GM21423 (cell line): ENCODE measurements at regions not wholly inside any gene's neighbourhood (a gene's known extent, or its start where the extent isn't known, plus 50 kb on each side); places are given as distances from the start of the nearest gene placed in this dataset.
"Not testable (repeated sequence)": the region's sequence is repeated elsewhere in the genome, so short reads cannot be mapped to it uniquely, and the experiment has no call there.

Experiments
- ATAC-seq: cut with Tn5 transposase; IDR thresholded peaks from one replicate; pipeline ENCODE4 v1.9.1; 2021; ENCODE audit warnings: mild to moderate bottlenecking, moderate library complexity; ENCODE audit not compliant: unreplicated experiment

DNA sequence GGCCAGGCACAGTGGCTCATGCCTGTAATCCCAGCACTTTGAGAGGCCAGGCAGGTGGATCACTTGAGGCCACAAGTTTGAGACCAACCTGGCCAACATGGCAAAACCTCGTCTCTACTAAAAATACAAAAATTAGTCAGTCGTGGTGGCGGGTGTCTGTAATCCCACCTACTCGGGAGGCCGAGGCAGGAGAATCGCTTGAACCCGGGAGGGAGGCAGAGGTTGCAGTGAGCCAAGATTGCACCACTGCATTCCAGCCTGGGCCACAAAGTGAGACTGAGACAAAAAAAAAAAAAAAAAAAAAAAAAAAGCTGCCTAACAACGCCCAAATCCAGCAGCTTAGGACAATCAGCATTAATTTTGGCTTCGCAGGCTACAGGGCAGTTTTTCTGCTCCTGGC, 167.1 kb downstream of the GOSR1 start:
- not testable (repeated sequence) for ATAC-seq

DNA sequence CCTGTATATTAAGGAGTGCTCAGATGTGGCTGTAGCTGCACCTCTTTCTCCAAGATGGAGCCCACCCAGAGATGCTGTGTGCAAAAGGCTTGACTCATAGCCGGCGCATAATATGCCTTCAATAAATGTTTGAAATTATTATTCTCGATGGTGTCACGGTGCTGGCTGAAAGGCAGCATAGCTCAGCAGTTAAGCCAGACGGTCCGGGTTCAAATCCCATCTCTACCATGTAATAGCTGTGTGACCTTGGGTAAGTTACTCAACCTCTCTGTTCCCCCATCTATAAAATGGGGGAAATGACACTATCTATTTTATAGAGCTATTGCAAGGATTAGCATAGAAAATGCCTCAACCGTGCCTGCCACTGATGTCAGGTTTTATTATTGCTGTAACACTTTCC, 164.2 kb downstream of the GOSR1 start:
- not testable (repeated sequence) for ATAC-seq

DNA sequence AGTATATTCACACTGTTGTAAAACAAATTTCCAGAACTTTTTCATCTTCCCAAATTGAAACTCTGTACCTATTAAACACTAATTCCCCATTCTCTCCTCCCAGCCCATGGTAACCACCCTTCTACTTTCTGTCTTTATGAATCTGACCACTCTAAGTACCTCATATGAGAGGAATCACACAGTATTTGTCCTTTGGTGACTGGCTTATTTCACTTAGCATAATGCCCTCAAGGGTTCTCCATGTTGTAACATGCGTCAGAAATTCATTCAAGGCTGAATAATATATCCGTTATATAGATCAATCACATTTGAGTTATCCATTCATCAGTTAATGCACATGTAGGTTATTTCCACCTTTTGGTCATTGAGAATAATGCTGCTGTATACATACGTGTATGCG, 162.2 kb downstream of the GOSR1 start:
- ATAC-seq: not testable (repeated sequence)

DNA sequence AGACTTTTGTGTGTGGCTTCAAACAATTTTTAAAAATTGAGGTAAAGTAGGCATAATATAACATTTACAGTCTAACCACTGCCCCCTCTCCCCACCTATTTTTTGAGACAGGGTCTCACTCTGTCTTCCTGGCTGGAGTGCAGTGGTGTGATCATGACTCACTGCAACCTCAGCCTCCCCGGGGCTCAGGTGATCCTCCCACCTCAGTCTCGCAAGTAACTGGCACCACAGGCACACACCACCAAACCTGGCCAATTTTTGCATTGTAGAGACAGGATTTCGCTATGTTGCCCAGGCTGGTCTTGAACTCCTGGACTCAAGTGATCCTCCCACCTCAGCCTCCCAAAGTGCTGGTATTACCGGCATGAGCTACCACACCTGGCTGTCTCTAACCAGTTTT, 161.8 kb downstream of the GOSR1 start:
- not testable (repeated sequence) for ATAC-seq

DNA sequence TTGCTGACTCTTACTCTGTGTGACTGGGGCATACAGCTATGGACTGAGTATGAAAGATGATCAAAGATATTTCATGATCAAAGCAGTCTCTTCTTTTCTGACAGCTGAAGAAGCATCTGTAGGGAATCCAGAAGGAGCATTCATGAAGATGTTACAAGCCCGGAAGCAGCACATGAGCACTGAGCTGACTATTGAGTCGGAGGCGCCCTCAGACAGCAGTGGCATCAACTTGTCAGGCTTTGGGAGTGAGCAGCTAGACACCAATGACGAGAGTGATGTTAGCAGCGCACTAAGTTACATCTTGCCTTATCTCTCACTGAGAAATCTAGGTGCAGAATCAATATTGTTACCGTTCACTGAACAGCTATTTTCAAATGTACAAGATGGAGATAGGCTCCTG, 154.4 kb downstream of the GOSR1 start:
- ATAC-seq: not testable (repeated sequence)

DNA sequence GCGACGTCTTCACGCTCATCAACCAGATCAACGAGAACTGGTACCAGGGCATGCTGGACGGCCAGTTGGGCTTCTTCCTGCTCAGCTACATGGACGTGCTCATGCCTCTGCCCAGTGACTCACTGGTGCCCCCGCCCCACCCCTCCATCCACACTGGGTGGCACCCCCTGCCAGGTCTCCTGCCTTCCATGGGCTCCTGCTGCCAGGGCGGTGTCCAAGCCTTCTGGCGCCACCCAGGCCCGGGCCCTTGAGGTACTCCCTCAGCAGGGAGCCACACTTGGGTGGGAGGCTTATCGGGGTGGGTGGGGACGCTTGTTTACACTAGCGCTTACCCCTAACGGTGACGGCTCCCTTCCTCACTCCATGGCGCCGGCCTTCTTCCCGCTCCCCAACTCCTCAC, 148.2 kb downstream of the GOSR1 start:
- ATAC-seq: not testable (repeated sequence)

DNA sequence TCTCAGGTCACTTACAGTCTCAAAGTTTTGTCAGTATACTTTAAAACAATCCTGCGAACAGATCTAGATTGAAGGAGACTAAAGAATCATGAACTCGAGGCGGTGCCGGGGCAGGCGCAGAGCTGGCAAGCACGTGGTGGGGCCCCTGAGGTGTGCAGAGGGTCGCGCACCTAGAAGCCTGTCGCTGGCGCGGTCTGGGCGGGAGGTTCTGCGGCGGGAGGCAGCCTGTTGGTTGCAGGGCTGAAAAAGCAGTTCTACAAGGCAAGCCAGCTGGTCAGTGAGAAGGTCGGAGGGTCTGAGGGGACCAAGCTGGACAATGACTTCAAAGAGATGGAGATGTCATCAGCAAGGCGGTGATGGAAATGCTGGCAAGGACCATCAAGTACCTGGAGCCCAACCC, 147.0 kb downstream of the GOSR1 start:
- not testable (repeated sequence) for ATAC-seq

DNA sequence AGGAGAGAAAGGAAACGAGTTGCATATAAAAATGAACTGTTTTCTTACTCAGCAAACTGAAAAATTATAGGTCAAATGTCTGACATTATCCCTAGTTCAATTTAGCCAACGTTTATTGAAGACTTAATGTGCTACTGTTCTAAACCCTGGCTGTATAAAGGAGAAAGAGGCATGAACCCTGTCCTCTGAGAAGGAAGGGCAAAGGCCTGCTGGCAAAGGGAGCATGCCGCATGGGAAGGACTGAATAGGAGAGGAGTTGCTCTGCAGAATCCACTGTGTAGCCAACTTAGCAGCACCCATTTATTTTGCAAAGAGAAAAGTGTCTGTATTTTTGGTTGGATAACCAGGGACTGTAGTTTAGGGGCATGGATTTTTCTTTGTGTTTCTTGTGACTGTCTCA, 132.5 kb downstream of the GOSR1 start:
- ATAC-seq: not testable (repeated sequence)

DNA sequence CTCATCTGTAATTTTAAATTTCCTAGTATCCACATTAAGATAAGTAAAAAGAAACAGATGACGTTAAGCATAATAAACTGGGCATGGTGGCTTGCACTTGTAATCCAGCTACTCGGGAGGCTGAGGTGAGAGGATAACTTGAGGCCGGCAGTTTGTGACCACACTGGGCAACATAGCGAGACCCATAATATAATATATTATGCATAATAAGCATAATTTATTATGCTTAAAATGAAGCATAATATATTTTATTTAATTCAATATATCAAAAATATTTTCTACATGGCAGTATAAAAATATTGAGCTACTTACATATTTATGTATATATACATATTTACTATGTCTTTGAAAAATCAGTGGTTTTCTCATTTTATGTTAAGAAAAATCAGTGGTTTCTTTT, 128.3 kb downstream of the GOSR1 start:
- ATAC-seq: no peak

DNA sequence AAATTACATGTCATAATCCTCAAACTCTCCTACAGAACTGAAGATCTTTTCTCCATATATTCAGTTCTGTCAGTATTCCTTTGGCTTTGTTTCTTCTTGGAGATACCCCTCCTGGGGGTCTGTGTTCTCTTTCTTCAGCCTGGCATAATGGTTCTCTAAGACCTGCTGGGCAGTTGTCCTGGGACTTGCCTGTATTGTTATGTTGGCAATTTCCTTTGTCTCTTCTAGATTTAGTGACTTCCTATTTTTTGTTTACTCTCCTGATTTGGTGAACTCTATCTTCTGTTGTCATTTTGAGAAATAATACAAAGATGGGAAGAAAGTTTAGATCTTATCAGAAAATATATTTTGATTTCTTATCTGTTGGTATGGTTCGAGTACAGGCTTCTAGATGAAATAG, 127.8 kb downstream of the GOSR1 start:
- no peak for ATAC-seq

DNA sequence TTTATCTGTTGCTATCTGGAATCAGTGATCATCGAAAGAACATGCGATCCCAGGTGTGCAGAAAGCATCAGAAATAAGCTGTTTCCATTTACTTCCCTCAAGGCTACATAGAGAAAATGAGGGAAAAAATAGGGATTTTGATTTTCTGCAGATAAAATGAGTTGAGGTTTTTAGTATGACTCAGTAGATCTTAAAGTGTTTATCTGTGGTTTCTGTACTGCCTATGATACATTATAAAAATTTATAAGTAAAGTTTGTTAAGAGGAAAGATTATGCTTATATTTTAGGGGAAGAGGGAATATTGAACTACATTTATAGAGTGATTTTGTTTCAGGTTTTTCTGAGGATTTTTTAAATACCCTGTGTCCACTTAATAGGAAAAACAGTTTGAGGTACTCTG, 125.2 kb downstream of the GOSR1 start:
- ATAC-seq: not testable (repeated sequence)

DNA sequence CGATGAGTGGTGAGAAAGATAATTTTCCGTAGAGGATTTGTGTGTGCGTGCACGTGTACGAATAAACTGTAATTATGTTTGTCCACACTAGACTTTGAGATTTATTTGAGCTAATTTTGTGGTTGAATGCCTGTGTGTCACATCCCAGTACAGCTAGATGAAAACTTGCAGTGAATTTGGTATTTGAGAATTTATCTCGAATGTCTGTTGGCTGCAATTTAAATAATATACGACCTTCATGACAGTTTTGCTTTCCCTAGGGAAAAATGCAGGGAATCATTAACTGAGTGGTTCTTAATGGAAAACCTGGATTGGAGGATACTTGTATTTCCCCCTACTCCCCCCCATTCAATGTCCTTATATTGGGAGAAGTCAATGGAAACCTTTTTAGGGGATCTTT, 124.8 kb downstream of the GOSR1 start:
- ATAC-seq: not testable (repeated sequence)

DNA sequence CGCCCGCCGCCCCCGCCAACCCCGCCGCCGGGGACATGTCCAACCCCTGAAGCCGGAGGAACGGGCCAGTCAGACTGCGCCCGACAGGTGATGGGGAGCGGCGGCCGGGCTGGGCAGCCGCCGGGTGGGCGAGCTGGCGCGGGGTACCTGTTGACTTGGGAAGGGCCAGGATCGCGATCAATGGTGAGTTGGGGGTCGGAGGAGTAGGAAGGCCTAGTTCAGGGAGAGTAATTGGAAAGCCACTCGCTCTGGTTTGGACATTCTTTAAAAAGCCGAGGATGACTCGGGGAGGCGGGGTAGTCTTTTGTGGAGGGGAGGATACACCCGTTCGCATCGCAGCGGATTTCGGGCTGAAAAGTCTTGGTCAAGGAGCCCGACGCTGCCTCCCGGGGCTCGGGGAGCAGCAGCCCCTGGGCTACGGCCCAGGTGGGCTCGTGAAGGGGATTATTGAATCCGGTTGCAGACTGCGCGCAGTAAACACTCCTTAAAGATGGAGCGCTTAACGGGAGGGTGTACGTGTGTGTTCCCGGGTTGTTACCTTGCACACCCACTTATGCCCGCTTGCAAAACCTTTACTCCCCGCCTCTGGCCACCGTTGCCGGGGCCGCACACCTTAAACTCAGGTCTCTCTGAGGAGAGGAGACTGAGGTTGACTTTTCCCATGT, 123.8 kb downstream of the GOSR1 start:
- ATAC-seq: no peak

DNA sequence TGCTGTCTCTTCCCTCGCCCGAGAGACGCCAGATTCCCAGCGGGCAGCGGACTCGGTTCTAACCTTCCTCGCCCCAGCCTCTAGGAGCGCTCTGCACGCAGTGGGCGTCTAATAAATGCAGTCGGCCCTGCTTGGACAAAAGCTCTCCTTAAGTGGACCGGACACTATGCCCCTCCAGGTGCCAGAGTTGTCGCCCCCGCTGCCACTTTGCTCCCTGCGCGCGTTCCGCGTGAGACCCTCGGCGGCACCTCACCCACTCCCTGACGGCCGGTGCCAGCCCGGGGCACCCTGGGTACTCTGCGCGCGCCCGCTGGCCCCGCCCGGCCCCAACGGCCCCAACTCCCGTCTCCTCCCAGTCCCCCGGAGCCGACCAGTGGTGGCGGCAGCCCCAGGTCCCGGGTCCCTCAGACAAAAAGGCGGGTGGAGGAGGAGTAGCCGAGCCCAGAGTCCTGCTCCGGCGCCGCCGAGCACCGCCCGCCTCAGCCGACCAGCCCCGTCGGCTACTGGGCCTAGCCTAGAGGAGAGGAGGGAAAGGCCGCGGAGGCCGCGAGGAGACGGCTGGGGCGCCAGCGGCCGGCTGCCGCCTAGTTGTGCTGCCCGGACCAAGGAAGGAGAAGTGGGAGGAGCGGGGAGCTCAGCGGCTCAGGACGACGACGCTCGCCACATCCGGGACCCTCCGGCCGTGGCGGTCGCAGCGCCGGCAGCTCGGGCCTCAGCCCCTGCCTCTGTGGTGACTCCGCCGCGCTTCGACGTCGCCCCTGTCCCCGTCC, 123.0 kb downstream of the GOSR1 start:
- peak; percentile 83 for ATAC-seq

DNA sequence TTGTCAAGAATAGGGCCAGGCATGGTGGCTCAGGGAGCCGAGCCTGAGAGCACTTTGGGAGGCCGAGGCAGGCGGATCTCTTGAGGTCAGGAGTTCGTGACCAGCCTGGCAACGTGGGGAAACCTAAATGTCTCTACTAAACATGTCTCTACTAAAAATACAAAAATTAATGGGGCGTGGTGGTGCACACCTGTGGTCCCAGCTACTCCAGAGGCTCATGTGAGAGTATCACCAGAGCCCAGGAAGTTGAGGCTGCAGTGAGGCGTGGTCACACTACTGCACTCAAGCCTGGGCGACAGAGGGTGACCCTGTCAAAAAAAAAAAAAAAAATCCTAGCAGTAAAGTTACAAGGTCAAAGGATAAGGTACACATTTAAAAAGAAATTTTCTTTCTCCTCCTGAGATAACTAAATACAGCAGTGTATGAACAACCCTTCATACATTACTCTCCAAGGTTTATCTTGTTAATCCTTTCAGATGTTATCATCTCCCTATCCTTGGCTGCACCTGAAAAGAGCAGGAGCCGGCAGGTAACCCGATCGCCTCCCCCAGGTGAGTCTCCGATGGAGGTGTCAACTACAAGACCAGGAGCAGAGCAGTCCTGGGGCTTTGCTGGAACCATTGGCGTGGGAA, 122.3 kb downstream of the GOSR1 start:
- no peak for ATAC-seq

DNA sequence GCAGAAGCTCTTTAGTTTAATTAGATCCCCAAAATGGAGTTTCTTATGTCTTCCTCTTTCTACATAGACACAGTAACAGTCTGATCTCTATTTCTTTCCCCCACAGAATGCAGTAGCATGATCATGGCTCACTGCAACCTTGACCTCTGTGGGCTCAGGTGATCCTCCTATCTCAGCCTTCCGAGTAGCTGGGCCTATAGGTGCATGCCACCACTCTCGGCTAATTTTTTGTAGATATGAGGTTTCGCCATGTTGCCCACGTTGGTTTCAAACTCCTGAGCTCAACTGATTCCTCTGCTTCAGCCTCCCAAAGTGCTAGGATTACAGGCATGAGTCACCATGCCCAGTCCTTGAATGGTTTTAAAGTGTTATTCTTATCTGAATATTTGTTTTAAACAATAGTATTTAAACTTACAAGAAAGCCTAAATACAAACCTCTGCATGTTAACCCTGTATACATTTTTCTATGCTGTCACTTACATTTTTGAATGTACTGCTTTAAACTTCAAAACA, 120.6 kb downstream of the GOSR1 start:
- ATAC-seq: no peak

DNA sequence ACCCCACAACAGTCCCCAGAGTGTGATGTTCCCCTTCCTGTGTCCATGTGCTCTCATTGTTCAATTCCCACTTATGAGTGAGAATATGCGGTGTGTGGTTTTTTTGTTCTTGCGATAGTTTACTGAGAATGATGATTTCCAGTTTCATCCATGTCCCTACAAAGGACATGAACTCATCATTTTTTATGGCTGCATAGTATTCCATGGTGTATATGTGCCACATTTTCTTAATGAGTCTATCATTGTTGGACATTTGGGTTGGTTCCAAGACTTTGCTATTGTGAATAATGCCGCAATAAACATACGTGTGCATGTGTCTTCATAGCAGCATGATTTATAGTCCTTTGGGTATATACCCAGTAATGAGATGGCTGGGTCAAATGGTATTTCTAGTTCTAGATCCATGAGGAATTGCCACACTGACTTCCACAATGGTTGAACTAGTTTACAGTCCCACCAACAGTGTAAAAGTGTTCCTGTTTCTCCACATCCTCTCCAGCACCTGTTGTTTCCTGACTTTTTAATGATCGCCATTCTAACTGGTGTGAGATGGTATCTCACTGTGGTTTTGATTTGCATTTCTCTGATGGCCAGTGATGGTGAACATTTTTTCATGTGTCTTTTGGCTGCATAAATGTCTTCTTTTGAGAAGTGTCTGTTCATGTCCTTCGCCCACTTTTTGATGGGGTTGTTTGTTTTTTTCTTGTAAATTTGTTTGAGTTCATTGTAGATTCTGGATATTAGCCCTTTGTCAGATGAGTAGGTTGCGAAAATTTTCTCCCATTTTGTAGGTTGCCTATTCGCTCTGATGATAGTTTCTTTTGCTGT, 120.0 kb downstream of the GOSR1 start:
- not testable (repeated sequence) for ATAC-seq

DNA sequence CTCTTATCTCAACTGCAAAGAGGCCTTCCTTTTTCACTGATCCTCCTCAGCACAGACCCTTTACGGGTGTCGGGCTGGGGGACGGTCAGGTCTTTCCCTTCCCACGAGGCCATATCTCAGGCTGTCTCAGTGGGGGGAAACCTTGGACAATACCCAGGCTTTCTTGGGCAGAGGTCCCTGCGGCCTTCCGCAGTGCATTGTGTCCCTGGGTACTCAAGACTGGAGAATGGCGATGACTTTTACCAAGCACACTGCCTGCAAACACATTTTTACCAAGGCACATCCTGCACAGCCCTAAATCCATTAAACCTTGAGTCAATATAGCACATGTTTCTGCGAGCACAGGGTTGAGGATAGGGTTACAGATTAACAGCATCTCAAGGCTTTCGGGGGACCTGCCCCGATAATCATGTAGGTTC, 117.8 kb downstream of the GOSR1 start:
- not testable (repeated sequence) for ATAC-seq

DNA sequence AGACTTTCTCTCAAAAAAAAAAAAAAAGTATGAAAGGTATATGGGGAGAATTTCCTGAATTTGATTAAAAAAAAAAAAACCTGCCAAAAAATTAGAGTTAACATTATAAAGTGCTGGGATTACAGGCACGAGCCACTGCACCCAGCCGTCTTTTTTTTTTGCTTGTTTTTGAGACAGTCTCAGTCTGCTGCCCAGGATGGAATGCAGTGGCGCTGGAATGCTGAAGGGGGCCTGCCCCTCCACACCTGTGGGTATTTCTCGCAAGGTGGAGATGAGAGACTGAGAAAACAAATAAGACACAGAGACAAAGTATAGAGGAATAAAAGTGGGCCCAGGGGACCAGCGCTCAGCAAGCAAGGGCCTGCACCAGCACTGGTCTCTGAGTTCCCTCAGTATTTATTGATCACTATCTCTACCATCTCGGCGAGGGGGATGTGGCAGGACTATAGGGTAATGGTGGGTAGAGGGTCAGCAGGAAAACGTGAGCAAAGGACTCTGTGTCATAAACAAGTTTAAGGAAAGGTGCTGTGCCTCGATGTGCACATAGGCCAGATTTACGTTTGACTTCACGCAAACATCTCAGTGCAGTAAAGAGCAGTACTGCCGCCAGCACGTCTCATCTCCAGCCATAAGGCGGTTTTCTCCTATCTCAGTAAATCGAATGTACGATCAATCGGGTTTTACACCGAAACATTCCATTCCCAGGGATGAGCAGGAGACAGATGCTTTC, 117.2 kb downstream of the GOSR1 start:
- no peak for ATAC-seq

DNA sequence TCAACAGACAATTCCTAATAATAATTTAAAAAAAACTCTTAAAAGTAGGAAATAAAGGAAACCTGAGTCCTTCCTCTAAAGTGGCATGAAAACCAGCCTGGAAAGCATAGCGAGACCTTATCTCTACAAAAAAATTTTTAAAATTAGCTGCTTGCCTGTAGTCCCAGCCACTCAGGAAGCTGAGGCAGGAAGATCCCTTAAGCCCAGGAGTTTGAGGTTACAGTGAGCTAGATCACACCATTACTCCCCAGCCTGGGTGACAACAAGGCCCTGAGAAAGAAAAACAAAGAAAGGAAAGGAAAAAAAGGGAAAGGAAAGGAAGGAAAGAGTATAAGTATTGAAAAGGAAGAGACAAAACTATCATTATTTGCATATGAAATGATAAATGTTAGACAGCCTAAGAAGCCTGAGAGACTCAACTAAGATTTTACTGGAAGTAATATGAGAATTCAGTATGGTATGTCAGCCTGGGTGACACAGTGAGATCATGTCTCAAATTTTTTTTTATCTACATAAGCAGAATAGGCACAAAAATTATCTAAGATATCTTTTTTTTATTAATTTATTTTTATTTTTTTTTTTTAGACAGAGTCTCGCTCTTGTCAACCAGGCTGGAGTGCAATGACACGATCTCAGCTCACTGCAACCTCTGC, 113.0 kb downstream of the GOSR1 start:
- ATAC-seq: no peak
